Body of pancreas (tissue), 4 donors: ENCODE measurements at regions not wholly inside any gene's neighbourhood (a gene's known extent, or its start where the extent isn't known, plus 50 kb on each side); places are given as distances from the start of the nearest gene placed in this dataset.

ENCODE experiments used
- POLR2A ChIP-seq, 3 donors: fragments of 450-650 bp; IDR thresholded peaks; one replicate each; pipeline ENCODE4 v1.6.1; 2016; ENCODE audit warnings: antibody characterized with exemption in 3 of 3, mild to moderate bottlenecking in 2 of 3
- TF ChIP-seq, protein P1 (sequence below), 7 experiments: fragments of 450-650 bp in 4 of 7; fragments of 200-600 bp in 3 of 7; sonication (generic) in 3 of 7; IDR thresholded peaks; one replicate each; pipeline ENCODE4 v1.5.1; 2016 to 2019; ENCODE audit warnings: antibody characterized with exemption in 7 of 7

- no peak for TF ChIP-seq POLR2A (IDR thresholded peaks at IDR 0.05)
- TF ChIP-seq, protein P1, sequence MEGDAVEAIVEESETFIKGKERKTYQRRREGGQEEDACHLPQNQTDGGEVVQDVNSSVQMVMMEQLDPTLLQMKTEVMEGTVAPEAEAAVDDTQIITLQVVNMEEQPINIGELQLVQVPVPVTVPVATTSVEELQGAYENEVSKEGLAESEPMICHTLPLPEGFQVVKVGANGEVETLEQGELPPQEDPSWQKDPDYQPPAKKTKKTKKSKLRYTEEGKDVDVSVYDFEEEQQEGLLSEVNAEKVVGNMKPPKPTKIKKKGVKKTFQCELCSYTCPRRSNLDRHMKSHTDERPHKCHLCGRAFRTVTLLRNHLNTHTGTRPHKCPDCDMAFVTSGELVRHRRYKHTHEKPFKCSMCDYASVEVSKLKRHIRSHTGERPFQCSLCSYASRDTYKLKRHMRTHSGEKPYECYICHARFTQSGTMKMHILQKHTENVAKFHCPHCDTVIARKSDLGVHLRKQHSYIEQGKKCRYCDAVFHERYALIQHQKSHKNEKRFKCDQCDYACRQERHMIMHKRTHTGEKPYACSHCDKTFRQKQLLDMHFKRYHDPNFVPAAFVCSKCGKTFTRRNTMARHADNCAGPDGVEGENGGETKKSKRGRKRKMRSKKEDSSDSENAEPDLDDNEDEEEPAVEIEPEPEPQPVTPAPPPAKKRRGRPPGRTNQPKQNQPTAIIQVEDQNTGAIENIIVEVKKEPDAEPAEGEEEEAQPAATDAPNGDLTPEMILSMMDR (IDR thresholded peaks at IDR 0.05), result no peak
Measured at GRCh38 chr4:108458681-108459080, 161.7 kb upstream of the RPL34 start.
